Ammon's horn (tissue), 1 donor: ENCODE measurements at regions not wholly inside any gene's neighbourhood (a gene's known extent, or its start where the extent isn't known, plus 50 kb on each side); places are given as distances from the start of the nearest gene placed in this dataset.
"Not testable (repeated sequence)": the region's sequence is repeated elsewhere in the genome, so short reads cannot be mapped to it uniquely, and the experiment has no call there.

Source experiments
- DNase-seq: peaks from one replicate; pipeline ENCODE4 v3.0.0-alpha.2; 2016; ENCODE audit warnings: low spot score

DNA sequence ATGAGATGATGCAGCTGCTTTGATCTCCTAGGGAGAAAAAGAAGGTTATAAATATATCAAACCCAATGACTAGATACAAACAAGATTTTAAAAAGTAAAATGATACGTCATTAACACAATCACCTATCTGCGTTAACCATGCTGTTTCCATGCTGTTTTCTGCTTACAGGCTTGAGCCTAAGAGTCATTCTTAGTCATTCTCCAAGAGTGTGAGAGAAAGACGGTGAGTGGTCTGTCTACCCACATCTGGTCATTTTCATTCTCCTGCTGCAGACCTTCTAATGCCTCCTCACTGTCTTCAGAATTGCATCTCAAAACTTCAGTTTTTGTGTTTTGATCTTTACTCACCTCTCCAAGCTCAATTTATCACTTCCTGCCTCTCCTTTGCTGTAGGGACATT is 98.0 kb upstream of the ELMO1 start:
- no peak for DNase-seq

DNA sequence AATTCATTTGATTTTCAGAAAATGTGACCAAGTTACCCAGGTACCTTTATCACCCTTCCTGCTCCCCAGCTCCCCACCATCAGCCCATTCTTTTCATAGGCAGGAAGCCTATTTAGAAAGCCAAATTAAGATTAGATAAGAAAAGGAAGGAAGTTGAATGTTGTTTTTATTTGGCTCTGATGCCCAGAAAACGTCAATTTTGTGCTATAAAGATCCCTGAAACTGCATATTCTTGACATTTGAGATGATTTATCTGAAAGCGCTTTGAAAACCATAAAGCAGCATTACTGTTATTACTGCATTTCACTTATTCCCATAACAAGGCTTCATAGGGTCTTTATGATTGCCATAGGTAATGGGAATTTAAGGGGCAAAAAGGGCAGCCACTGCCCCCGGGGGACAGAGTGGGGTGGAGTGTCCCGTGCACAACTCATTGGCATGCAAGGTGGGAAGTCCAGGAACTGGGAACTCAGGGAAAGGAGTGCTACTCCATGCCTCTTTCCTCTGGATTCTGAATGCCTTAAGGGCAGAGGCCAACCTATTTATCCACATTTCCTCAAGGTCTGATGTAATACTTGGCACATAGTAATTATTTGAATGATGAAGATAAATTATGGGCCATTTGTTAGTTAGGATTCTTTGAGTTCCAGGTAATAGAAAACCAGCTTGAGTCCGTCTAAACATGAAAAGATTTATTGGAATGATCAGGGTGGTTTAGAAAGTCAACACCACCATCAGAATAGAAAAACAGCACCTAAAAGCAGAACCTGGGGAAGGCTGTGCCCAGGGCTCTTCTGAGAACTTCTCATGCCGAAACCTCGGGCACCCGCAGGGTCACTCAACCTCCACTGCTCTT is 100.6 kb upstream of the ELMO1 start:
- DNase-seq: no peak

DNA sequence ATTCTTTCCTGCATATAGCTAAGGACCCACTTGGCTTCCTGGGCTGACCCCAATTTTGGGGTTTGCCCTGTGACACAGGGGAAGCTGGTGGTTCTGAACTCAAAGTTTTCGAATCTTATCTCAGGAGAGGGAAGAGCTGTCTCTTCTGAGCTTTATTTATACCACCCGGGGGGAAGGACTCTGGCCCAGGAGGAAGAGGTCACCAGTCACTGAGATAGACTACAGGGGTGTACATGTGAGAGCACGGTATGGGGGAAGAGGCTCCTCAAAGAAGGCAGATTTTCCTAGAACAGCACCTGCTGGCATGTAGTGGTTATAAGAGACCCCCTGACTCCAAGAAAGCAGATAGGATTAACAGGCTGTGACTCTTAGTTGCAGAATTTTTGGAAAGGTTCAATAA is 101.8 kb upstream of the ELMO1 start:
- DNase-seq: no peak

DNA sequence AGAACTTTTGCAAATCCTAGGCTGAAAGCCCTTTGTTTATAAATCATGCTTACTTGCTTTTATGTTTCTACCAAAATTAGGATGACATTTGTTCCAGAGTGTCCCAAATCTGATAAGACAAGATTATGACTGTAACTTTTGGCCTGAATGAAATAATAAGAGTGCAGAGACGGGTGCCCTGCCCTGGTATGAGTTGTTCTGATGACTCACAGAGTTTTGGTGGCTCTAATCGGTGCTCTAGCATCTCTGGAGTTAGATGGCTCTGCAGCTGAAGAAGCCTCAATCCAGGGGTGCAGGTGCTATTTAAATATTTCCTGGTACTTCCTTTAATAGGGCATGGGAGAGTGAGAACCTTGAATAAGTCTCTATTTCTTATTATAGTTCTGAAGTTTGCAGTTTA is 102.2 kb upstream of the ELMO1 start:
- no peak for DNase-seq

DNA sequence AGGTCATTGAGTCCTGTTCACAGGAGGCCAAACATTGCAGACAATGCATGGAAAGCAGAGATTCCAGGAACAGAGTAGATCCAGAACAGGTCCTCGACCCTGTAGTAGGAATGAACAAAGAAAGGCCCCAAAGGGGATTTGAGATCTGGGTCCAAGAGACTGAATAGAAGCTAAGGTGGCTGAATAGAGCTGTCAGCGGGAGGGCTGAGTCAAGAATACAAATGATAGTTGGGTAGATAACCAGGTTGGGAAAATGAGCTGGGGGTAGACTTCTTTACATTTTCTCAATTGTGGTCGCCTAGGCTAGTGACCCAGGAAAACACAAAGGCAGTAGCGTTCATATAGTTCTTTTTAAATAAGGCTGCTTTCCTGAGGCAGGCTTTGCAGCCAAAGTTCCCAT is 103.4 kb upstream of the ELMO1 start:
- DNase-seq: no peak

DNA sequence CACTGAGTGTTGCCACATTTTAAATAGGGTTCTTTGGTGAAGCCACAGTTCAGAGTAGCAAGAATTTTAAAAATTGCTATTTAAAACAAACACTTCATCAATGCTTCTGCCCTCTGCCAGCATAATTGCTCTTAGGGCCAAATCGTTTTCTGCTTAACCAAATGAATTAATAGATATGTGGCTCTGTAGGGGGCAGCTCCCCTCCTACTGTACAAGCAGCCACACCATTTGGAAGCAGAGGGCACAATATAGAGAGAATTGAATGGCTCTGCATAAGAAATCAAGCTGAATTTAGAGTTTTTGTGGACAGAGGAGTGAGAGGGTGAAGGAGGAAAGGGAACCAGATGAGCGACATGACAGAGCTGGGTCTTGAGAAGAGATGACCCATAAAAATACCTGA is 103.8 kb upstream of the ELMO1 start:
- not testable (repeated sequence) for DNase-seq

DNA sequence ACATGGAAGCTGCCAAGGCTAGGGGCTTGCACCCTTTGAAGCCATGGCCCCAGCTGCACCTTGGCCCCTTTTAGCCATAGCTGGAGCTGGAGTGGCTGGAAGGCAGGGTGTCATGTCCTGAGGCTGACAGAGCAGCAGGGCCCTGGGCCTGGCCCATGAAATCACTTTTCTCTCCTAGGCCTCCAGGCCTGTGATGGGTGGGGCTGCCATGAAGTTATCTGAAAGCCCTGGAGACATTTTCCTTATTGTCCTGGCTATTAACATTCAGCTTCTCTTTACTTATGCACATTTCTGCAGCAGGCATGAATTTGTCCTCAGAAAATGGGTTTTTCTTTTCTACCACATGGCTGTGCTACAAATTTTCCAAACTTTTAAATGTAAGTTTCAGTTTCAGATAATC is 106.9 kb upstream of the ELMO1 start:
- DNase-seq: no peak

DNA sequence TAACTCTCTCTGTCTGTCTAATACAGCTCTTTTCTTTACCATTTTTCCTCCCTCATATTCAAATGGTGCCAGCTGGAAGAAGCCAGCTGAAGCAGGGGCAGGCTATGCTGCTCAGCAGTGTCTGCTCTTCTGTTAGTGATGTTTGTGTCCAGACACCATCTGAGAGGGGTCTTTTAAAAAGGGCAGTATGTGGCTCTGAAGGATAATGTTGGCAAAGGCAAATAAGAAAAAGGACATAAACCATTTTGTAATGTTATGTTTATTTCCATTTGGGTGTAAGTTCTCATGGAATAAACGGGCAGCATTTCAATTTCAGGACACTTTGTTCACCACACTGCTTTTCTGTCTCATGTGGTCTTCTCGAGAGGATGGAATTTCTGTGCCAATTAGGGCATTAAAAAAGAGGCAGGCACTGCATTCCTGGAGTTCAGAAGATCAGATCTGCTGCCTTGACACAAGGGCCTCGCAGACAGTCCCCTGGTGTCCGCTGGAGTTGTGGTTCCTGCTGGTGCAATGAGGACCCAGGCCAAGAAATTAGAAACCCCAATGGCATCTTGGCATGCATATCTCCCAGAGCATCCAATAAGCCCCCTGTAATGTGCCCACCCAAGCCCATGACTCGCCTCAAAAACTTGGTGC is 109.0 kb upstream of the ELMO1 start:
- no peak for DNase-seq

DNA sequence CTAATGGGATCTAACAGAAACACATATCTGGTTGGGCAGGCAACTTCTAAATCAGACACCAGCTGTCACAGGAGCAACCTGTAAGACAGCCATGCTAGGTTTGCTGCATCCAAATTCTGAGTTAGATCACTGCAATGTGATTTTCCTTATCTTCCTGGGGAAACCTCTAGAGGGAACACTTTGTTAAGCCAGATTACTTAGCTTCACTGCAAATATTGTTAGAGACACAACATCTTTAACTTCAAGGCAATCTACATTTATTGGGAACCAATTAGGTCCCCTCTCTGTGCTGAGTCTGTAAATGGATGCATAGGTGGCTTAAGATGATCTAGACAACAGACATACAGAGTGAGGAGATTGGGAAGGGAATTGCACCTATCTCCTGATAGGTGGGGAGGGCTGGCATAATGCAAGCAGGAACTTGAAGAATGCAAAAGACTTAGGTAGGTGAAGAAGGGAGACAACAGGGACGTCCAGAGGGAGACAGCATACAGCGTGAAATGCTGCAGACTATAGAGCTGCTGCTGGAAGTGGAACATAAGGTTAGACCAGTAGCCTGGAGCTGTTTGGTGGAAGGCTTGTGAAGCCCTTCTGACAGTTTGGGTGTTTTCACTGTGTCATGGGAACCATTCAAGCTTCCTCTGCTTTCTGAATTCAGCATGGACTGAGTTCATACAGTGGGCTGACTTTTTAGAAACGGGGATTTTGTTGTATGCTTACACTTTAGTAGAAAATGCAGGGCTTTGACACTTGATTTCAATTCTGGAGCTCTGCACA is 109.8 kb upstream of the ELMO1 start:
- no peak for DNase-seq

DNA sequence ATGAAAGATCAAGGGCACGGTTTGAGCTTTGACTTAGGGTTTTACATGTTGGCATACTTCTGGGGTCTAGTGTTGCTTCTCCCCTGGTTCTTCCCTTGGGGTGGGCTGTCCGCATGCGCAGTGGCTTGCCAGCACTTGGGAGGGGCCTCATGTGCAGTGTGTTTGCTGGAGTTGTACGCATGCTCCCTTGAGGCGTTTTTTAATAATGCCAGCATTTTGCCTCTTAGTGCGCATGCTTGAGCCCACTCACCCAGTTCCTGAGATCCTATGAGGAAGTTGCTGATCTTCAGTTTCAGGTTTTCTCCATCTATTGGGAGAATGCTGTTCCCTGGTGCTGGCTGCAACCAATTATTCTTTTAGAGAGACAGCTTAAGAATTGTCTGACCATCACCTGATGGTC is 113.4 kb upstream of the GPR141 start:
- DNase-seq: no peak

DNA sequence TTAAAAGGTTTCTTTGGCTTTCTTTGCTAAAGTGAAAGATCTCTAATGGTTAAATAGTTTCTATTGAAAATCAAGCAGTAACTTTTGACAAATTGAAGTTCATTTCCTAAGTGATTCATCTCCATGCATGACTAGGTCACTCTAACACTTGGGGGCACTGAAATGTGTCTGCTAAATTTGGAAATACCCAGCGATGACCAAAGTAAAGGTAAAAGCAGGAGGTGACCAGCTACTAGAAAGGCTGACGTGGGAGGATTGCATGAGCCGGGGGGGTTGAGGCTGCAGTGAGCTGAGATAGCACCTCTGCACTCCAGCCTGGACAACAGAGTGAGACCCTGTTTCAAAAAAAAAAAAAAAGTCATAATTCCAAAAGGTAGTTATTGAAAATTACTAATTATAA is 111.8 kb upstream of the GPR141 start:
- DNase-seq: no peak

DNA sequence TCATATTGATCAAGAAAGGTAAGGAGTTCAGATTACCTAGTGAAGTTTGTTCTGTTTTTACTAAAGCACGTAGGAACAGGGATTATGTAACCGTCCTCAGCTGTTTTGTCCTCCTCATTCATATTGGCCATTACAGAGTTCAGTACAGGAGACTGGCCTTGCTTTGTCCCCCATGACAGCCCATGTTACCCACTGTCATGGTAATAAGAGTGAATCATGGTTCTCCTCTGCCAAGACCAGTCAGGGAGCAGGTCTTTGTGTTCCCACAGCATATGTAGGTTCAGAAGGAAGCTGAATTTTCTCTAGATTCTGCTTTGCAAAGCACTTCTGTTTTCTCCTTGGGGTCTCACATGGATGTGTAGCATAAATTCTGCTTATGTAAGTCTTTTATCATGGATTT is 106.2 kb upstream of the GPR141 start:
- DNase-seq: no peak

DNA sequence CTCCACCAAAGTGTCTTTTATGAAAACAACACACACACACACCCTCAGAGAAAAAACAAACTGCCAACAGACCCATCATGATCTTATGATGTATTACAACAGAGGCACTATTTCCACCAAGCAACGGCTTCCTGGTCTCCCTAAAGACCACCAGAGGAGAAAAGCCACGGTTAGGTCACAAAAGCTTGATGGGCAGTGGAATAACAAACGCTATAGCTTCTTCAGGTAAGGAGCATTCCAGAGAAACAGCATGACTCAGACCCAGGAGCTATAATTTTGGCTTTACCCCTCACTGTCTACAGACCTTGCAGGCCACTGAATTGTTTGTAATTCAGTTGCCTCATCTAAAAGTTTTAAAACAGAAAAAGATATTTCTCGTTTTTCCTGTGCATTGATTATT is 105.7 kb upstream of the GPR141 start:
- DNase-seq: no peak

DNA sequence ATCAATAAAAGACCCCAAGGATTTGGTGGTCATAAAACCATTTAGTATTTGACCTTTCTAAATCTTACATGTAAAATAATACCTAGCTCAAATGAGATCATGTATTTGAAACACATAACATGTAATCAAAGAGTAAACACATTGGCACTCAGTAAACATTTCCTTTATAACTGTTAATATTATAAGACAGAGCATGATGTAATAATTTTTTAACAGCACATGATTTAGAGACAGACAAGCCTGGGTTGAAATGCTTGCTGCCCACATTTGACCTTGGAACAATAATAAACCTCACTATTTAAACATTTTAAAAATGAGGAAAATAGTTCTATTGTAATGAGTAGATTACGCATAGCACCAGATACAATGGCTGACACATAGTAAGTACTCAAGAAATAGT is 105.2 kb upstream of the GPR141 start:
- DNase-seq: no peak

DNA sequence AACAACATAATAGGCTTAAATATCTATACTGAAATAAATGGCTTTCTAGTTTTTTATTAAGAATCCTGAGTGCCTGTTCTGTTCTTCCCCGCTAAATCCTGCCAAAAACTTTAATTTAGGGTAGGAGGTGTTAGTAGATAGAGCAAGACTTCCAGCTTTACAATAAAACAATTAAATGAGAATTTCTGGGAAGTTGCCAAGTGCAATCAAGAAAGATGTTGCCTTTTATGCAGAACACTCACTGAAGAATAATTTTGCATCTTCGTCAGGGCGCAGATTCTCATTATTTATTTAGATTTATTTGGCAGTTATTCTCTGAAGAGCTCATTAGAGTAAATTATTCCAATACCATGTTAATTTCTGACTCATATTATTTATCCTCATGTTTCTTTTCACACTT is 103.2 kb upstream of the GPR141 start:
- no peak for DNase-seq

DNA sequence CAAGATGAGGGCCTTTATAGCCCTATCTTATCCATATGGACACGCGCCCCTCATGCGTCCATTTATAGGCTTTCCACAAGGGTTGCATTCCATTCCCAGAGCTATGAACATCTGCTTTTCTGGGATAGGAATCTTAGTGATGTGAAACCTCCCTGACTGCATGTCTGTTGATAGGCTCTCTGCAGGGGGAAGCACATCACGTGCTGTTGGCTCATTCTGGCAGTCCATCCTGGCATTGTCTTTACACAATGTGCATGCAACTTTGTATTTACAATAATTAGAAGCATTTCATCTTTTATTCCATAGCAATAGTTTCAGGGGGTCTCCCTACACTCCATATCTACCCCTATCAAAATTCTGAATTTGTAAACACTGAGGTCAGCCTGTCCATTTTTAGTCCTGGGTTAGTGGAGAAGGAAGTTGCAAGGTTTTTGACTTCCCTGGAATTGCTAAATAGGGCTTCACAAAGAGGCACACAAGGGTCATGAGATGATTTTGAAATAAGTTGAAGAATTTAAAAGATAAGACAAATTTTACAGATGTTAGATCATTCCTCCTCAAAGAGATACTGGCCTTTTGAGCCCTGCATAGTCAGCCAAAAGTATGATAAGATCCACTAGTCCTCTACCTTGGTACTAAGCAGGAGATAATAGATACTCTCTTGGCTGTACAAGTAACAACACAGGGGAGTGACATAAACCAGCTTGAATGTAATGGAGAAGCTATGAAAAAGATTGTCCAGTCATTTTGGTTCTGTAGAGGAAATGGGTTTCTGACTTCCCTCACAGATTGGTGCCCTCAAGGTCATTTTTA is 98.7 kb upstream of the GPR141 start:
- not testable (repeated sequence) for DNase-seq

DNA sequence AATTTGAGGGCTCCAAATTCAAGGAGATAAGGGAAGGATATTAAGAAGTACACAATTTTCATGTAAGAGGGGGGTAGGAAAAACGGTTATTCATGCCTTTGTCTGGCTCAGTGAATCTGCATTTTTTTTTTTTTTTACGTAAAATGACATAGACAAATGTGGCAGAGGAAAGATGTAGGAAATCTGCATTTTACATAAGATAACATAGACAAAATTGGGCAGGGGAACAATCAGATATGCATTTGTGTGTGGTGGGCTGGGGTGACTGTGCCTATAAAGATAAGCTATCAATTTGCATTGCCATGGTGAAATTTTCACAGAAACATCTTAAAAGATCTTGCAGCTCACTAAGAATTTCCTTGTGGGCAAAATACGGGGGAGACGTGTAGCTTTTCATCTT is 92.7 kb upstream of the GPR141 start:
- DNase-seq: no peak

DNA sequence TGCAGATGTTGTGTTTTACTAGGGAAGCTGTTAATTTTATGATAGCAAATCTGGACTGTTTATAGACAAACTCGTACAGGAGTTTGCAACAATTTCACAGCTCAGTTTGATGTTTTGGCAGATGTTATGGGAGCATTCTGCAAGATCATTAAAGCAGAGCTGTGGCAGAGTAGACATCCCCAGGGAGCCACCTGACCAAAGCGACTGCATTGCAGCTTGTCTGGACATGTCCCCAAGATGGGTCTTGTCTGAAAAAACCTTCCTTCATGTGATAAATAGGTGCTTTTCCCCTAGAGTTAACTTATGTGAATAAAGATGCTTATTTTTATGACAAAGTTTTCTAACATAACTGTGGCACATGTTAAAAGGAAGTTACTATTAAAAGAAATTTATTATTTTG is 91.2 kb upstream of the GPR141 start:
- DNase-seq: no peak

DNA sequence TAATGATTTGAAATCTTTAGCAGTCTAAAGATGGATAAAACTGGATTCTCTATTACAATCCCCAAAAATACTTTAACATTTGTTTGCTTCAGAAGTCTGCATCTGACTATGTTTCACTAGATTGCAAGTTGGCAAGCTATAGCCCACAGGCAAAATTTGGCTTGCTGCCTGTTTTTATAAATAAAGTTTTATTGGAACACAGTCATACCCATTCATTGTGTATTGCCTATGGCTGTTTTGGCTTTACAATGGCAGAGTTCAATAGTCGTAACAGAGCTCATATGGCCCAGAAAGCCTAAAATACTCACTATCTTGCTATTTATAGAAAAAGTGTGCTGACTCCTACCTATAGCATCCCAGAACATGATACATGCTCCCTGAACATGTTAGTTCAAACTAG is 89.0 kb upstream of the GPR141 start:
- DNase-seq: no peak

DNA sequence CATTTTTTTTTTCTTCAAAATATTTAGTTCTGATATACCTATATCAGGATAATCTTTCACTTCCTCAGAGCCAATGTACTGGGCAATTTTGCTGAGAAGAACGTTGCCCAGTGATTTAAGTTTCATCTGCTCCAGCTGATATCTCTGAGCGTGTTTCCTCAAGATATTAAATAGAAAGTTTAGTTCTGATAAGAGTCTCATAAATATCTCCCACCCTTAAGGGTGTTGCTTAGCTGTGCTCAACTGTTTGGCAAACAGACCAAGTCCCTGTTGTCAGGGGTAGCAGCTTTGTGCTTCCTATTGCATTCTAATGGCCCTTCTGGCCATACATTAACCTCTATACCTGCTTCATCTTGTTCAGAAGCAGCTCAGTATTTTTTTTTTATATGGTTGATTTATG is 84.7 kb upstream of the GPR141 start:
- no peak for DNase-seq

DNA sequence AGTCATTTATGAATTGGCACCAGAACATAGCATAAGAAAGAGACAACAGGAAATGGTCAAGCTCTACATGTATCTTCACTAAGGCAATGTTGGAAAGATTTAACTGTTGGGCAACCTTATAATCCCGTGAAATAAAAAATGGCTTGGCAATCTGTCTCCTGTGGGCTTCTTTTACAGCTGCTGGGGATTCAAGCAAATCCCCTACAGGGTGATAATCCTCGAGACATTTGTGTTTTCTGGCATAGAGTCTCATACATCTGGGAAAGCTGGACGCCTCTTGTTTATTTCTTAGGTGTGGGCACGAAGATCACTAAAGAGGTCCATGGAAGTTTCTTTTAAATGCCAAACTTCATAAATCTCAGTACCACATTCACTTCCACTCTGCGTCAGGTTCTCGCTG is 82.2 kb upstream of the GPR141 start:
- no peak for DNase-seq

DNA sequence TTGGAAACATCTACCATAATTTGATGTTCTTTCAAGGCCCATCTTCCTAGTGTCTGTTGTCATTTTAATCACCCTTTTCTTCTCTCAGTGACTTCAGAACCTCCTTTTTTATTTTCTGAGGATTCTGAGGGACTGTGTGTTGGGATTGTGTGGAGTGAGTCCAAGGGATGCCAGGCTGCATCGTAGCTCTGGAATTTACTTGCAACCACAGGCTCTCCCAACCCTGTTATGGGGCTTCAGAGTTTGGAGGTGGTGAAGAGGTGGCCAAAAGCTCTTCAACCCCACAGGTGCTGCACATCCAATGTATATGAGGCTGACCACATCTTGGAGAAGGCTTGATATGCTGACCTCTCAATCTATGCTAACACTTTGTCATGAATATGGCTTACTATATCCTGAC is 79.5 kb upstream of the GPR141 start:
- DNase-seq: no peak
